ENCODE measurements at regions not wholly inside any gene's neighbourhood (a gene's known extent, or its start where the extent isn't known, plus 50 kb on each side); places are given as distances from the start of the nearest gene placed in this dataset.

GRCh38 chr11:70616938-70617654 lies 218.8 kb downstream of the CTTN start:
- TF ChIP-seq CTCF (conservative IDR thresholded peaks at IDR 0.05; ENCODE audit: low read depth, low read length) (no peak), EZH2 (IDR thresholded peaks at IDR 0.05; ENCODE audit: borderline replicate concordance, low read depth, low read length, poor library complexity, severe bottlenecking) (no peak)

Data from A673 (cell line).